Loucy (cell line): ENCODE measurements at regions not wholly inside any gene's neighbourhood (a gene's known extent, or its start where the extent isn't known, plus 50 kb on each side); places are given as distances from the start of the nearest gene placed in this dataset.

ENCODE experiments used
- CTCF ChIP-seq: fragments of 200-600 bp; sonication (generic); conservative IDR thresholded peaks from 2 replicates; pipeline ENCODE4 v1.5.1; 2014; ENCODE audit warnings: mild to moderate bottlenecking, antibody characterized with exemption, low read length
- EZH2phosphoT487 ChIP-seq: fragments of 200-600 bp; IDR thresholded peaks from 2 replicates; pipeline ENCODE4 v1.6.1; 2018; ENCODE audit warnings: antibody characterized with exemption, mild to moderate bottlenecking, moderate library complexity, borderline replicate concordance

- TF ChIP-seq CTCF (no peak), EZH2phosphoT487 (no peak)
Measured at GRCh38 chr14:26990946-26991345, 393.1 kb upstream of the NOVA1 start.
